Mucosa of descending colon (tissue), 3 donors: ENCODE measurements at regions not wholly inside any gene's neighbourhood (a gene's known extent, or its start where the extent isn't known, plus 50 kb on each side); places are given as distances from the start of the nearest gene placed in this dataset.

ENCODE experiments used
- ATAC-seq: fragments of 200-7000 bp; cut with Tn5 transposase; one replicate; pipeline ENCODE4 v1.9.1; 2020; ENCODE audit warnings: mild to moderate bottlenecking, moderate library complexity
- DNase-seq, 3 donors: peaks; one replicate each; pipeline ENCODE4 v3.0.0-alpha.2; 2020
- H3K36me3 ChIP-seq: fragments of 200-600 bp; one replicate; pipeline ENCODE4 v1.8.0; 2021; ENCODE audit warnings: low read depth, mild to moderate bottlenecking
- H3K4me1 ChIP-seq: fragments of 200-600 bp; one replicate; pipeline ENCODE4 v1.8.0; 2021; ENCODE audit warnings: low read depth, mild to moderate bottlenecking
- H3K4me3 ChIP-seq: fragments of 200-600 bp; one replicate; pipeline ENCODE4 v1.8.0; 2021; ENCODE audit warnings: mild to moderate bottlenecking
- H3K9me3 ChIP-seq: fragments of 200-600 bp; one replicate; pipeline ENCODE4 v1.8.0; 2021; ENCODE audit warnings: mild to moderate bottlenecking
- intact Hi-C, 2 donors: fragments of 100-400 bp; cut with DNase I in 1 of 2; cut with micrococcal nuclease in 1 of 2; formaldehyde crosslinking; loops; one replicate each; pipeline versions ENCODE4 v1.11.0 to v1.11.1; 2022; cut with DNase I, micrococcal nuclease
- TF ChIP-seq, protein P1 (sequence below): fragments of 200-600 bp; IDR thresholded peaks from one replicate; pipeline ENCODE4 v1.8.0; 2022; ENCODE audit warnings: antibody characterized with exemption, mild to moderate bottlenecking
- donor health status: DM: no; HTN: no; CAD: no; lungs with moderate emphysema.
- donor health status: DM: no; HTN: no; CAD: no.
- donor health status: DM: no; HTN: yes; CAD: no.

DNA sequence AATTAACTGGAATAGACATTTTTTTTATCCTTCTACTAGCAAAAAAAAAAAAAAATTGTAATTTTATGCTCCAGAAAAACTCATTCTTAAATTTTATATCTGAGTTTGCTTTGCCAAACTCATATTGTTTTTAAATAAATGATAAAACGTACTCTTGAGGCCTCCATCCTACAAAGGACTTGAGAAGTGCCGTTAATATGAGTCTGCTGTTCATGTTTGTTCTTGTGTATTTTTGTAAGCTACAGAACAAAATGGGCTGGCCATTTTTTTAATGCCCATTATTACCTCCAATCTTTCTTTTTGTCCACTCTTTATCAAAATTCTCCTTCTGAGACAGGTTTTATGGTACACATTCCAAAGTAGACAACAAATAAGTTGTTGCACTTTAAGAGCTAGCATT is 643.5 kb upstream of the SOX9 start:
- TF ChIP-seq, protein P1, sequence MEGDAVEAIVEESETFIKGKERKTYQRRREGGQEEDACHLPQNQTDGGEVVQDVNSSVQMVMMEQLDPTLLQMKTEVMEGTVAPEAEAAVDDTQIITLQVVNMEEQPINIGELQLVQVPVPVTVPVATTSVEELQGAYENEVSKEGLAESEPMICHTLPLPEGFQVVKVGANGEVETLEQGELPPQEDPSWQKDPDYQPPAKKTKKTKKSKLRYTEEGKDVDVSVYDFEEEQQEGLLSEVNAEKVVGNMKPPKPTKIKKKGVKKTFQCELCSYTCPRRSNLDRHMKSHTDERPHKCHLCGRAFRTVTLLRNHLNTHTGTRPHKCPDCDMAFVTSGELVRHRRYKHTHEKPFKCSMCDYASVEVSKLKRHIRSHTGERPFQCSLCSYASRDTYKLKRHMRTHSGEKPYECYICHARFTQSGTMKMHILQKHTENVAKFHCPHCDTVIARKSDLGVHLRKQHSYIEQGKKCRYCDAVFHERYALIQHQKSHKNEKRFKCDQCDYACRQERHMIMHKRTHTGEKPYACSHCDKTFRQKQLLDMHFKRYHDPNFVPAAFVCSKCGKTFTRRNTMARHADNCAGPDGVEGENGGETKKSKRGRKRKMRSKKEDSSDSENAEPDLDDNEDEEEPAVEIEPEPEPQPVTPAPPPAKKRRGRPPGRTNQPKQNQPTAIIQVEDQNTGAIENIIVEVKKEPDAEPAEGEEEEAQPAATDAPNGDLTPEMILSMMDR = no peak
- Histone ChIP-seq H3K36me3 (no peaks in the 10 kb centered on the region), H3K4me1 (no peaks in the 10 kb centered on the region), H3K4me3 (no peak overlapping the region), H3K9me3 (no peaks in the 10 kb centered on the region)
- ATAC-seq (no peak), DNase-seq (no peak)
- intact Hi-C loops = loop anchor here in 1 of 2 donors (10.0 kb wide), 1 partner anchor 637 kb away; no protein-coding TSS in a partner anchor

DNA sequence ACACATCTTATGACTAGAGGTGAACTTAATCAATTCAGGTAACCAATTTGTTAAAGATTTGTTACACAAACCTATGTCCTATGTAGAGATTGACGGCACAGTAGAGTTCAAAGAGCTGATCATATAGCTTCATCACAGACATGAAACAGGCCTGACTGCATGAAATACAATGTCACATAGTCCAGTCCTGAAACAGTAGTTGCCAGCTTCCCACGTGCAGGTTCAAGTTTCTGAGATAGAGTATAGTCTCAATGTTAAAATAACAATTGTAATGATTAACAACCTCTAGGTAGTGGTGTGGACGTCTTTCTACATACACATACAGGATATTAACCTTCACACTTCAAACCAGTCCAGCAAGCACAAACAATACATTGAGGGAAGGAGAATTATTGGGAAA is 640.7 kb upstream of the SOX9 start:
- Histone ChIP-seq H3K4me1 (no peaks in the 10 kb centered on the region), H3K9me3 (no peaks in the 10 kb centered on the region), H3K36me3 (no peaks in the 10 kb centered on the region), H3K4me3 (no peak overlapping the region)
- TF ChIP-seq, protein P1 = no peak
- DNase-seq = no peak
- intact Hi-C loops = no loop called here
- no peak for ATAC-seq

DNA sequence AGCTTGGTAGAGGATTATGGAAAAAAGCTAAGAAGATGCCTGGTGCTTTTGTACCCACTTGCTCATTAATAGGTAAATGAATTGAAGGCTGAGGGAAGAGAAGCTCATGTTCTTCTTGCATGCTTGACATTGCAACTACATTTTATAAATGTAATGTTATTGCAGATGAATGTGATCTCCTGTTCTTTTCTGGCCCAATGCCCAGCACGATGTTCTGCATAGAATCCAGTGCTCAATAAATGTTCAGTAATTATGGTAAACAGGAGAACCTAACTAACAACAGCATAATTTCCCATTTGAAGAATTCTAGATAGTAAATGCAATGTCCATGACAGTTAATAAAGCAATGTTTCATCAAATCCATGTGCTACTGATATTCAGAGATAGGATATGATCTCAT is 638.2 kb upstream of the SOX9 start:
- H3K4me1 ChIP-seq = no peaks in the 10 kb centered on the region
- H3K4me3 ChIP-seq = no peak overlapping the region
- DNase-seq = no peak
- H3K36me3 ChIP-seq = no peaks in the 10 kb centered on the region
- intact Hi-C loops = no loop called here
- TF ChIP-seq, protein P1 = no peak
- no peaks in the 10 kb centered on the region for H3K9me3 ChIP-seq
- ATAC-seq = no peak

DNA sequence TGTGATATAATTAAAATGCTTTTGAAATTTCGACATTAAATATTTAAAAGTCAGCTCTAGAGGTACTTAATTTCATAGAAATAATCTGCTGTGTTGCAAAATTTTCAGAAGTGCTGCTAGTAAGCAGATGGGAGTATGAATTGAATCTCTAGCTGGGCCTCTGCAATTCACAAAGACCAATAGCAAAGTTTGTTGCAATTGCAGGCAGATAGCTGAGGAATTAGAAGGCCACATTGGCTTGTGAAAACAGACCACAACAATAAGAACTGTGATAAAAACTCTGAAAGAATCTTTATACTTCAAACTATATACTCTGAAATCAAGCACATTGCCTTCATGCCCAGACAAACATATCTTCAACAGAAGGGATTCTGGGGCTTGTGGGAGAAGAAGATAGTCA is 636.3 kb upstream of the SOX9 start:
- intact Hi-C loops = no loop called here
- no peak for DNase-seq
- H3K4me3 ChIP-seq = no peak overlapping the region

DNA sequence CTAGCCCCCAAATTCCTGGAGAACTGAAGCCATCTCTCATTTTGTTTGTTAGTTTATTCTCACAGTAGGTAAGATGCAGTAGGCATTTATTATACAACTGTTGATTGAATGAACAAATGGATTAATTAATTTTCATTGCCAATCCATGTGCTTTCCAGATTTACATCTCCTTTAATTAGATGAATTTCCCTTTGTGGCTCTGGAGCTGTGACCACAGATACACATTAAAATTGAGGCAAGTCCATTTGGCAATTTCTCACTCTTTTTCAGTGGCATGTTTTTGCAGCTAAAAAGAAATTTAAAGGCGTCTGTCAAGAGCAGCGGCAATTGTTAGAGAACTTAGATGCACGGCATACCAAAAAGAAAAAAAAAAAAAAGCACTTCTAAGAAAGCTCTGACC is 635.4 kb upstream of the SOX9 start:
- Histone ChIP-seq H3K4me1 (no peaks in the 10 kb centered on the region), H3K9me3 (no peaks in the 10 kb centered on the region), H3K4me3 (no peak overlapping the region), H3K36me3 (no peaks in the 10 kb centered on the region)
- intact Hi-C loops = no loop called here
- DNase-seq = no peak
- TF ChIP-seq, protein P1 = no peak
- ATAC-seq = no peak

More for the DNA sequence above, 636.3 kb upstream of the SOX9 start:
- ATAC-seq = no peak
- H3K9me3 ChIP-seq = no peaks in the 10 kb centered on the region
- H3K36me3 ChIP-seq = no peaks in the 10 kb centered on the region
- TF ChIP-seq, protein P1 = no peak
- H3K4me1 ChIP-seq = no peaks in the 10 kb centered on the region

DNA sequence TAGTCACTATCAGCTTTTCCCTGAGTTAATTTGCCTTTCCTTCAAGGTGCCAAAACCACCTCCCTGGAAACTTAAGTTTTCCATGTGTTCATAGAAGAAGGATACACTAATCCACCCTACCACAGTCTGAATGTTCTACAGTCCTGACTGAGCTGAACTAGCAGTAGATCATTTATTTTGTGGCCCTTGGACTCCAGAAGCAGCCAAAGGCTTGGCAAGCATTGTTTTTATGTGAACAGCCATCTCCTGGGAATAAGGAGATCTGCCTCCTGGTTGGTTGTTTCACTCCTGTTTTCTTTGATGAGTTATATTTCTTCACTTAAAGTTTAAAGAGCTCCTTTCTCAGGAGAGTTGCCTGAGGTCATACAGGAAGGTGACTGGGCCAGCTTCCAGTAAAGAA is 634.6 kb upstream of the SOX9 start:
- intact Hi-C loops = no loop called here
- Histone ChIP-seq H3K4me3 (no peak overlapping the region), H3K9me3 (no peaks in the 10 kb centered on the region), H3K36me3 (no peaks in the 10 kb centered on the region), H3K4me1 (no peaks in the 10 kb centered on the region)
- no peak for ATAC-seq
- TF ChIP-seq, protein P1 = no peak
- no peak for DNase-seq
